GM18909 (cell line): ENCODE measurements at regions not wholly inside any gene's neighbourhood (a gene's known extent, or its start where the extent isn't known, plus 50 kb on each side); places are given as distances from the start of the nearest gene placed in this dataset.
A peak's percentile ranks its signal among the peaks of the same experiment; 100 is the strongest.
"Not testable (repeated sequence)": the region's sequence is repeated elsewhere in the genome, so short reads cannot be mapped to it uniquely, and the experiment has no call there.

Experiments
- ATAC-seq: cut with Tn5 transposase; IDR thresholded peaks from one replicate; pipeline ENCODE4 v1.9.1; 2021; ENCODE audit warnings: mild to moderate bottlenecking; ENCODE audit not compliant: unreplicated experiment, poor library complexity

DNA sequence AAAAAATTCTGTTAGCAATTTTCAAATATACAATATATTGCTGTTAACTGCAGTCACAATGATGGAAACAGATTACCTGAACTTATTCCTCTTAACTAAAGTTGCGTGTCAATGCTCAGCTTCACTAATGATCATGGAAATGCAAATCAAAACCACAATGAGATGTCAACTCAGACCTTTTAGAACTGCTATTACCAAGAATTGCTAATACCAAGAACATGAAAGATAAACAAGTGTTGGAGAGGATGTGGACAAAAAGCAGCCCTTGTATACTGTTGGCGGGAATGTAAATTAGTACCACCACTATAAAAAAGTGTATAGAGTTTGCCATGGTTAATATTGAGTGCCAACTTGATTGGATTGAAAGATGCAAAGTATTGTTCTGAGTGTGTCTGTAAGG is 1409.7 kb upstream of the CDH18 start:
- peak; percentile 74 for ATAC-seq

DNA sequence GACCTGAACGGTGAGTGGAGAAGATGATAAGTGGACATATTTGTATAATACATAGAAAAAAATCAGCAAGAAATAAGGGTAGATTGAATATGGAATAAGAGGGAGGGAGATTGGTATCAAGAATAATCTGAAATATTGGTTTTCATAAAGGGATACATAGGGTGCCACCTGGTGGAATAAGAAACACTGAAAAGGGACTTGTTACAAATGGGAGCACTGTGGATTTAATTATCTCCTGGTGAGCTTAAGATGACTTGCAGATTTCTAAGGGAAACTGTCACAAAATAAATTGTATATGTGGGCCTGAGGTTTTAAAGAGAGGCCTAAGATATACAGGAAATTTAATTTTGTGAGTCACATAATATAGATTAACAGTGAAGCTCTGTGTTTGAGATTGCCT is 1403.5 kb upstream of the CDH18 start:
- ATAC-seq = no peak

DNA sequence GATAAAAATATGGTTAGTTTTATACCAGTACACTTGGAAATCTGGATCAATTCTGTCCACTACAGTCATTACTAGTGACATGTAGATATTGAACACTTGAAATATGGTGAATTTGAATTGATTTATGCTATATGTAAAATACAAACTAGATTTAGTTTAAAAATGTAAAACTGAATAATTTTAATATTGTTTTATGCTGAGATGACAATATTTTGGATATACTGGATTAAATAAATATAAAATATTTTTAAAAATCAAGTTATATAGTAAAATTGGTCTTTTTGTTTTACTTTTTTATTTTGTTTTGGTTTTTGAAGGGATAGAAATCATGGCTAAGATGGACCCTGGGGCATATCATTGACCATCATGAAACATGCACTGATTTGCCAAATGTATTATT is 1372.8 kb upstream of the CDH18 start:
- ATAC-seq = not testable (repeated sequence)

DNA sequence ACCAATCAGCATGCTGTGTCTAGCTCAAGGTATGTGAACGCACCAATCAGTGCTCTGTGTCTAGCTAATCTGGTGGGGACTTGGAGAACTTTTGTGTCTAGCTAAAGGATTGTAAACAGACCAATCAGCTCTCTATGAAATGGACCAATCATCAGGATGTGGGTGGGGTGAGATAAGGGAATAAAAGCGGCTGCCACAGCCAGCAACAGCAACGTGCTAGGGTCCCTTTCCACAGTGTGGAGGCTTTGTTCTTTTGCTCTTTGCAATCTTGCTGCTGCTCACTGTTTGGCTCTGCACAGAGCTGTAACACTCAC is 1353.9 kb upstream of the CDH18 start:
- ATAC-seq = not testable (repeated sequence)

DNA sequence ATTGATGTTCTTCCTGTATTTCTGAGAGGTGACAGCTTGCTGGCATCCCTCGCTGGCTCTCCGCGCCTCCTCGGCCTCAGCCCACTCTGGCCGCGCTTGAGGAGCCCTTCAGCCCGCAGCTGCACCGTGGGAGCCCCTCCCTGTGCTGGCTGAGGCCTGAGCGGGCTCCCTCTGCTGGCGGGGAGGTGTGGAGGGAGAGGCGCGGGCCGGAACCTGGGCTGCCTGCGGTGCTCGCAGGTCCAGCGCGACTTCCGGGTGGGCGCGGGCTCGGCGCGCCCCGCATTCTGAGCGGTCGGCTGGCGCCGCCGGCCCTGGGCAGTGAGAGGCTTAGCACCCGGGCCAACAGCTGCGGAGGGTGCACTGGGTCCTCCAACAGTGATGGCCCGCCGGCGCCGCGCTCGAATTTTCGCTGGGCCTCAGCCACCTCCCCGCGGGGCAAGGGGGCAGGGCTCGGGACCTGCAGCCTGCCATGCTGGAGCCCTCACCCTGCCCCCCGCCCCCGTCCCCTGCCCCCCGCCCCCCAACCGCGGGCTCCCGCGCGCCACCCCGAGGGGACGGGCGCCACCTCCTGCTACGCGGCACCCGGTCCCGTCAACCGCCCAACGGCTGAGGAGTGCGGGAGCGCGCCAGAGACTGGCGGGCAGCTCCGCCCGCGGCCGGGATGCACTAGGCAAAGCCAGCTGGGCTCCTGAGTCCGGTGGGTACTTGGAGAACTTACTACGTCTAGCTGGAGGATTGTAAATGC is 1353.4 kb upstream of the CDH18 start:
- ATAC-seq = not testable (repeated sequence)

DNA sequence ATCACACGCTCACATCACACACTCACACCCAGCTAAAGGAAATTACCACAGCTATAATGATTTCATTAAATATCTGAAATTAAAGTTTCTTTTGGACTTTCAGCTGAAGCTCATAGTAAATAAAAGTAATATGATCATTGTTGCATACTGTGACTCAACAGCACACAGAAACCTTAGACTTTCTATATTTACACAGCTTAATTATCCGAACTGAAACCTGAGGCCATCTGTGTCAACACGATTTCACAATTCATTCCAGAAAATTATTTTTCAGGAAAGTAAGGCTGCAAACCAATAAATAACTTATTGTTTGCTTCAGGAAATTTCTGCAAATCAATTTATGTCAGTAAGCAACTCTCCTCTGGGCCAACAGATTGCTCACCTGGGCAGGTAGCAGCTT is 1352.2 kb upstream of the CDH18 start:
- ATAC-seq = not testable (repeated sequence)

DNA sequence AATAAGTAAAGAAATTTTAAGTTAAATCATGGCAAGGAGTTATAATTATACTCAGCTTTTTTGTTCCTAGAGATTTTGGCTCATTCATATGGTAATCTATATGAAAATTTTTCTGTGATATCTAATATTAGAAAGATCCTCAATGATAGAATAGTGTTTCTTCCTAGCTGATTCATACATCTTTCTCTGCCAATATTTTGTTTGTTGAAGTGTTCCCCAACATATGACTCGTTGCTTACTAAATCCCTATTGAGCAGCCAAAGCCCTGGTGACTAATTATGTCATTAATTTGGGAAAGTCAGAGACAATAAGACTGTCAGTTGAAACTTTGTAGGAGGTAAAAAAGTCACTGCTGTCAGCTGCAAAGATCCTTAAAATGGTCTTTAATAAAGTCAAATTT is 1348.5 kb upstream of the CDH18 start:
- ATAC-seq = not testable (repeated sequence)

DNA sequence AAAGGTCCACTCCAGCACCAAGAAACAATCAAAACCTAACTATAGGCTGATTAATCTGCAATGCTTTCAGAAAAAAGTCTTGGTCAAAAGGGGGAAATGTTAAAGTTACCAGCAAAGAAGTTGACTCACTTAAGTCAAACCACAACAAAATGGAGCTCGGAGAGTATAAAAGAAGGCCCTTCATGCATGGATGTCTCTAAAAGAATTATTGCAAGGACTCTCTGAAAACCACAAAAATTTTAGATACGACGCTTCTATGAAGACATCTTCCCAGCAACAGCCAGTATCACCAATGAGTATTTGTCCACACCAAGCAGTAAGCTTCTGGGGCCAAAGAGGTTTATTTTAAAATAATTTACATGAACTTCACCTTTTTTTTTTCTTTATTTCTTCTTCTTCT is 1327.4 kb upstream of the CDH18 start:
- not testable (repeated sequence) for ATAC-seq

DNA sequence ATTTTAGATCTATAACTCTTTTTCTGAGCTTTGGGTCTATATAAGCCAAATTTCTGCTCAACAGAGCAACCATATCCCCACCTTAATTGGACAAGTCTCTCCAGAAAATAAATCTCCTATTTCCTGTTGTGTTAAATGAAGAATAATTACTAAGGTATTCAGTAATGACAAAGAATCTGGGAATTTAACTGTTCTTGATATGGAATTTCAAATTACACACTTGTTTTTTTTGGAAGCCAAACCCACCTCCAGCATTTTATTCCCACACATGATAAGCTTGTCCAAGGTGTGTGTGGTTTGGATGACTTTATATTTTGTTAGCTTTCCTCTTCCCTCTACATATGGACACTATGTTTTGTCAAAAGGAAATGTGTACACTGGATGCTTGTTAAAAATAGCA is 1313.2 kb upstream of the CDH18 start:
- ATAC-seq = not testable (repeated sequence)

DNA sequence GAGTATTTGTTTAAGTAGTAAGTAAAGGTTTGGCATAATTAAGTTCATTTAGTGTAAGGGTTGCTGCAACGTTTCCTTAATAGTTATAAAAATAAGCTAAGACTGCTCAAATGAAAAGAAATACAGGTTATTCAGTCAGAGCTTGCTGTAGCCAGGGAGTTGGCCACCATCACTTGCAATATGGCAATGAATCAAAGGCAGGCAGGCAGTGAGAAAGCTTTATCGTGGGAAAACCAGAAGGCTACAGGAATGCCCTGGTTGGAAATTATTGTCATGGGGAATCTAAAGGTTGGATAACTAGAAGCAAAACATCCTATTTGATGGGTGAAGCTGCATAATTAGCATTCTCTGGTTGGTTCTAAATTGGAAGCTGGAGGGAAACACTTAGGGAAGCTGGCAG is 1286.4 kb upstream of the CDH18 start:
- ATAC-seq = not testable (repeated sequence)

DNA sequence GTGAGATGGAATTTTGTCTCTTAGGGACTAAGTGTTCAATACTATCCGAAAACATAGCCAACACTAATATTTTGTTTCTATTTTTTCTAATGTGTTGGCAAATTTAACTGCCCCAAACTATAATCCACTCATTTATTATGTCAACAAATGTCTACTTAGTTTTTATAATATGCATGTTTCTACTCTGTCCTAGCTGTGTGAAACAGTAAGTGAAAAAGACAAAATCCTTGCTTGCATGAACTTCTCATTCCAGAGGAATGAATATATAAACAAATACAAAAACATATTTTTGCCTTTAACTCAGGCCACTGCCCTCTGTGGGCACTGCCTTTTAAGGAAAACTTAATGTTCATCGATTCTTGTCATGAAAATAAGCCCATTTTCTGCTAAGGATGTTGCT is 1275.4 kb upstream of the CDH18 start:
- ATAC-seq = no peak

DNA sequence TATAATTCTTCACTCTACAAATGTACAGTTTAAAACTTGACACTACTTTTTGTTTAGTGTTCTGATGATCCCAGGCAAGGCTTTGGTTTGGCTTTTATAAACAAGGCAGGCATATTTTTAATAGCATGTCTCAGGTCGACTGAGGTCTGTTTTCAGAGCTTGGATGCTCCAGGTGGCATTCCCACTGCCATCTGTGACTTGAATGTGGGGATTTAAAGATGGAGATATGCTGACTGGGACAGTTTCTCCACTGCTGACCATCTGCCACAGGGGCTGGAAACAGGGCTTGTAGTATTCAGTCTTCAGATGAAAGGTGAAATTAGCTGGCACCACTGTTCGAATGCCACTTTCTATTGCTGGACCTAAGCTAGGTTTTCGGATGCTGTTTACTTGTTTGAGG is 1266.2 kb upstream of the CDH18 start:
- no peak for ATAC-seq

DNA sequence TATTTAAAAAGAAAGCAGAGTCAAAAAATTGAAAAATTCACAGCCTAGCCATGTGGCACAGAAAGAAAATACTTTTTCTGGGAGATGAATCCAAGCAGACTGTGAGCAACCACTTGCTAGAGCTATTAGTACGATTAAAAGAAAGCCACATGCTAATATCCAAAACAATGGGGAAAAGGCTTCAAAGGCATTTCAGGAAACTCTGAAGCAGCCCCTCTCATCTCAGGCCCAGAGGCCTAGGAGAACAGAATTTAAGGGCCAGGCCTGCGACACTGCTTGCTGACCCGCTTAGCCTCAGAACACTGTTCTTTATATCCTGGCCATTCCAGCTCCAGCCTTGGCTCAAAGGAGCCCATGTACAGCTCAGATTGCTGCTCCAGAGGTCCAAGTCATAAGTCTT is 1257.0 kb upstream of the CDH18 start:
- ATAC-seq = no peak

DNA sequence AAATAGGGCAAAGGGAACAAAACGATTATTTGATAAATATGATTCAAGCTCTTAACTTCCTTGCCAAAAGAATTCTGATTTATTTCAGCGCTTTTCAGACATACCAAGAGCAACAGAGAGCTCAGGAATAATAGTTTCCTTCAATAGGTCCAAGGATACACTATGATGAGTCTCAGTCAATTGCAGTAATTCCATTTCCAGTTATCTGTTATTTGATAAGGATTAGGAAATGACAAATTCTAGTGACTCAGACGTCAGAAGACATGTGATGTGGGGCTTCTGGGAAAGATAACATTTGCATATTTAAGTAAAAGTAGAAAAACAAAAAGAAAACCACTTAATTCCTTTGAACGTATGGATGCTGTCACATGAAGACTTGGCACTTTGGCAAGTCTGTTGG is 1250.8 kb upstream of the CDH18 start:
- no peak for ATAC-seq

DNA sequence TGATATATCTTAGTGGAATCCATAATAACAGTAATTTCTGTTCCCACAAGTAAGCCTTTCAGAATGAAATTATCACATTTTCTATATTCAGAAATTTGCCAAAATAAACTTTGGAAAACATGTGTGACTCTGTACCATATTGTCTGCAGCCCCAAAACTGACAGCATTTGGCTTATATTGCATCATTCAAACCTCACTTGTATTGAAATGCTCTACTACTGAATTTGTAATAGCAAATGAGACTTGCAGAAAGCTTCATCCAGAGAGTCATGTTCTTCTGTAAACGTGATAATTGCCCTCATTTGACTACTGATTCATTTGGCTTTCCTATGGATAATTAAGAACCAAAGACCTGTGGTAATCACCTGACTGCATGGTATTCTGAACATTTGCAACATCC is 1249.5 kb upstream of the CDH18 start:
- ATAC-seq = no peak

DNA sequence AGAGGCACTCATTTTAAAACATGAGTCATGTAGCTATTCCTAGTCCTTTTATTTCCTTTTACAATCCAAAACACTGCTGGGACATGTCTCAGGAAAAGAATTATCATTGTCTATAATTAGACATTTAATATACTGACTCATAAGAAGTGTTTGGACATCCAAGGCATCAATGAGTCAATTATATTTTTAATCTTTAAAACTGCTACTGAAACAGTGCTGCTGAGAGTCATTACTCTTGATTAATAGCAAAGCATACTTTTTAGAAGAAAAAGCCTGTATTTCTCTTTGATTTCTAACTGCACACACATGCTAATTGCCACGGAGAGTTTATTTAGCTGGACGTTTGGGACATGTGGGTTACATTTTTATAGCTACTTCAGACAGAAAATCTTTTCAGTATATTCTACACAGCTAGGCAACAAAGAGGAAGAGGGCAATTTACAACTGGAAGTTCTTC is 1249.0 kb upstream of the CDH18 start:
- ATAC-seq = no peak

DNA sequence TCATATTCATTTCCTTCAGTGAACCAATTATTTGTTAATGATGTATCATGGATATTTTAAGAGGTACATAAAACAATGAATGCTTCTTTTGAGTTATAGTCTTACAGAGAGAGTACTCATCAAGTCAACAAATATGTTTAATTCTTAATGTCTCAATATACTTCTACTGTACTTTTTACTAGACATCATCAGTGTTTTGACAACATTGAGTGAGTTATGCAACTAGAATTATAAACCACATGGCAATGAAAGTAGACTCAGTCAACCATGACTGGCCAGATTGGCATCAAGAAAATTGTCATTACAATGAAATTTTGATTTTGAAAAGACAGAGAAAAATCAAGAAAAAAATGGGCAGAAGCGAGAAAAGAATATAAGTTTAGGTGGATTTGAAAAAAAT is 1248.1 kb upstream of the CDH18 start:
- ATAC-seq = no peak

DNA sequence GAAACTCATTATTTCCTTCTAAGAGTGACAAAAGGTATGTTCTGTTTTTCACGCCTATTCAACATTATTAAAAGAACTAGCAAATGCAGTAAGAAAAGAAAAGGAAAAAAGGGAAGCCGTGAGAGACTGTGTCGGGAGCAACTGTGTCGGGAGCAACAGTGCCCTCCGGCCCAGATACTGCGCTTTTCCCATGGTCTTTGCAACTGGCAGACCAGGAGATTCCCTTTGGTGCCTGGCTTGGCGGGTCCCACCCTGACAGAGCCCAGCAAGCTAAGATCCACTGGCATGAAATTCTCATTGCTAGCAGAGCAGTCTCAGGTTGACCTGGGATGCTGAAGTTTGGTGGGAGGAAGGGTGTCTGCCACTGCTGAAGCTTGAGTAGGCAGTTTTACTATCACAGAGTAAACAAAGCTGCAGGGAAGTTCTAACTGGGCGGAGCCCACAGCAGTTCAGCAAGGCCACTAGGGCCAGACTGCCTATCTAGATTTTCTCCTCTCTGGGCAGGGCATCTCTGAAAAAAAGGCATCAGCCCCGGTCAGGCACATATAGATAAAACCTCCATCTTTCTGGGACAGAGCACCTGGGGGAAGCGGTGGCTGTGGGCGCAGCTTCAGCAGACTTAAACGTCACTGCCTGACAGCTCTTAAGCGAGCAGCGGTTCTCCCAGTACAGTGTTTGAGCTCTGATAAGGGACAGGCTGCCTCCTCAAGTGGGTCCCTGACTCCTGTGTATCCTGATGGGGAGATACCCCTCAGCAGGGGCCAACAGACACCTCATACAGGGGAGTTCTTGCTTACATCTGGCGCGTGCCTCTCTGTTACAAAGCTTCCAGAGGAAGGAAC is 1237.4 kb upstream of the CDH18 start:
- no peak for ATAC-seq

DNA sequence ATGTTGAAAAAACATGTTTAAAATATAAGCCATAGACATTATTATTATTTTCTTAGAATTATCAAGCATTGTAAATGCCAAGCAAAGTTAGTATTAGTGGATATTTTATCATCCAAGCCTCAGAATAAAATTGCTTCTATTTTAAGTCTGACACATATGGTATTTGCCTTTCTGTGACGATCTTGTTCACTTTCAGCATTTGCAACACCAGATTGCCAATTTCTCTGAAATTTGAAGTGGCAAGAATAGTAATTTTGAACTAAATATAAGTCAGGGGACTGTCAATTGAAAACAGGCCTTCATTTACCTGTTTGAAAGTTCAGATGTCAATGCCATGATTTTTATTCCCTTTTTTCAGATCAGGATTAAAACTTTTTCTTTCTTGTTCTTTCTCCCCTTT is 1233.6 kb upstream of the CDH18 start:
- no peak for ATAC-seq

DNA sequence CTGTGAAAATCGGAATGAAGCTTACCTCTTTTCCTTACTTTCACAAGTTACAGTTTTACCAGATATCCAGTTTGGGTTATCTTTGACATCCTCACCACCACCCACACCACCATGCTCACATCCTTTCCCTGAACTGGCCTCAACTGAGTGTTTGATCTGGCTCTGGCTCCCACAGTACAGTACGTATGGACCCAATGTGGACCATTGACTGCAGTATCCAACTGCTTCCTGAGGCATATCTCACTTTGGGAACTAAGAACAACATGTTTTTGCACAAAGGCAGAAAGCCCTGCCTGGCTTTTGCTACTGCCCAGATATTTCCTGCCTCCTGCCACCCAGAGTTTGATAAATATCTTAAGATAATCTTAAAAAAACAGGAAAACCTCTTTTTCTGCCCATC is 1232.0 kb upstream of the CDH18 start:
- ATAC-seq = no peak

DNA sequence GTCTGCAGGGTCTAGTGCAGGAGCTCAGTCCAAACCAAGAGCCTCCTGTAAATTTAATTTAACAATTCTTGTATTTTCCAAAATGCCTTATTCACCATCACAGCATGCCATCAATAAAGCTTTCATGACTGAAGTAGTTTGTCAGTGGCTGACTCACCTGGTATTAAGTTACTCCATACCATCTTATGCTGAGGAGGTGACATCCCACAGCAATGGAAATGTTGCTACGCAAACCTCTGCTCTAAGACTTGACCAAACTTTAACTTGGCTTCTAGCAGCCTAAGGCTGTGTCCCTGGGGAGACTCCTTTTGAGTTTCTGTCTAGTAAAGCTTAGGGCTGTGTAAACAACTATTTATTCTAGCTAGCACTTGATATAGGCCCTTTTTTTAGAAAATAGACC is 1231.3 kb upstream of the CDH18 start:
- no peak for ATAC-seq

DNA sequence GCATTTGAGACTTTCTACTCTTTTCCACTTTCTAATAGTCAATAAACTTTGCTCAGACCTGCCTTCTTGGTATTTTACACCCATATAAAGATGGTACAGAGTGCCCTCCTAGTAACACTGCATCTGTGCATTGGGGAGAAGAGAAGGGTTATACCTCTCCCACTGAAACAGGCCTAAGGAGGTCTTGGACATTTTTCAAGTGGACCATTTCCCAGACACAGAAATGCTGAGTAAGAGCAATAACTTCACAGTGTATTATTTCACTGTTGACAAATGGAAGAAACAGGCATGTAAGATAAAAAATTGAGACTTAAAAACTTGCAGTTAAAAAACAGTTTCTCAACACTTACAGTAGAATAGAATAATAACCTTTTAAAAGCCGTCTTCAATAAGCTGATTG is 1224.0 kb upstream of the CDH18 start:
- no peak for ATAC-seq
